ENCODE measurements at regions not wholly inside any gene's neighbourhood (a gene's known extent, or its start where the extent isn't known, plus 50 kb on each side); places are given as distances from the start of the nearest gene placed in this dataset.

- no peak for TF ChIP-seq CTCF (IDR thresholded peaks at IDR 0.05)
- H3K9me3 ChIP-seq, result no peaks in the 10 kb centered on the region
- H3K27ac ChIP-seq, result no peak overlapping the region
- intact Hi-C loops (cut with DNase I; ENCODE audit: low total_unique reads), result no loop called here
- H3K4me3 ChIP-seq, result no peak overlapping the region
- no peaks in the 10 kb centered on the region for H3K36me3 ChIP-seq
- no peaks in the 10 kb centered on the region for H3K4me1 ChIP-seq
- no peaks in the 10 kb centered on the region for H3K27me3 ChIP-seq
- DNase-seq, result no peak
Observed at GRCh38 chr13:104004572-104004971, 938.4 kb upstream of the SLC10A2 start.

GRCh38 chr13:104002216-104002615 lies 936.0 kb upstream of the SLC10A2 start:
- H3K9me3 ChIP-seq, result no peaks in the 10 kb centered on the region
- TF ChIP-seq CTCF (IDR thresholded peaks at IDR 0.05), result no peak
- intact Hi-C loops (cut with DNase I; ENCODE audit: low total_unique reads), result no loop called here

GRCh38 chr13:104001766-104002165 lies 935.5 kb upstream of the SLC10A2 start:
- no peaks in the 10 kb centered on the region for H3K9me3 ChIP-seq
- no peaks in the 10 kb centered on the region for H3K36me3 ChIP-seq
- no peaks in the 10 kb centered on the region for H3K27me3 ChIP-seq
- DNase-seq, result no peak
- no peak overlapping the region for H3K4me3 ChIP-seq
- H3K4me1 ChIP-seq, result no peaks in the 10 kb centered on the region
- TF ChIP-seq CTCF (IDR thresholded peaks at IDR 0.05), result no peak
- no peak overlapping the region for H3K27ac ChIP-seq
- intact Hi-C loops (cut with DNase I; ENCODE audit: low total_unique reads), result no loop called here

More at GRCh38 chr13:104002216-104002615, 936.0 kb upstream of the SLC10A2 start:
- Histone ChIP-seq H3K36me3 (no peaks in the 10 kb centered on the region), H3K27me3 (no peaks in the 10 kb centered on the region), H3K27ac (no peak overlapping the region), H3K4me3 (no peak overlapping the region), H3K4me1 (no peaks in the 10 kb centered on the region)
- DNase-seq, result no peak

DNA sequence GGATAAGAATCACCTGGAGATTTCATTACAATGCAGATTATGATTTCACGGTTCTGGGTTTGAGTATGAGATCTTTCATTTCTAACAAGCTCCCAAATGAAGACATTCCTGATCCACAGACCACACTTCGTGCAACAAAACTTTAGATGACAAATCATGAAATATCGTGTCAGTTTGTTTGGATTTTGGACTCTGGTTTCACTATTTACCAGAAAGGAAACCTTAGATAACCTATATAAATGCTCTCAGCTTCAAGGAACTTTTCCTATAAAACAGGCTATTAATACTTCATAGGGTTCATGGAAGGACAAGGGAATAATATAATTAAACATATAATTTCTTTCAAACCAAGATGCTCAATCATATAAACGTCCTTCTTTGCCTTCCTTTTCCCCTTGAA lies 930.5 kb upstream of the SLC10A2 start:
- Histone ChIP-seq H3K36me3 (no peaks in the 10 kb centered on the region), H3K4me3 (no peak overlapping the region), H3K27me3 (no peaks in the 10 kb centered on the region), H3K4me1 (no peaks in the 10 kb centered on the region), H3K27ac (no peak overlapping the region), H3K9me3 (no peaks in the 10 kb centered on the region)
- no peak for TF ChIP-seq CTCF (IDR thresholded peaks at IDR 0.05)
- intact Hi-C loops (cut with DNase I; ENCODE audit: low total_unique reads), result no loop called here
- no peak for DNase-seq

- no peak for TF ChIP-seq CTCF (IDR thresholded peaks at IDR 0.05)
- DNase-seq, result no peak
- intact Hi-C loops (cut with DNase I; ENCODE audit: low total_unique reads), result no loop called here
- H3K9me3 ChIP-seq, result no peaks in the 10 kb centered on the region
- H3K36me3 ChIP-seq, result no peaks in the 10 kb centered on the region
- no peak overlapping the region for H3K4me3 ChIP-seq
- no peaks in the 10 kb centered on the region for H3K27me3 ChIP-seq
- H3K4me1 ChIP-seq, result no peaks in the 10 kb centered on the region
- H3K27ac ChIP-seq, result no peak overlapping the region
Observed at GRCh38 chr13:103983948-103984347, 917.7 kb upstream of the SLC10A2 start.

DNA sequence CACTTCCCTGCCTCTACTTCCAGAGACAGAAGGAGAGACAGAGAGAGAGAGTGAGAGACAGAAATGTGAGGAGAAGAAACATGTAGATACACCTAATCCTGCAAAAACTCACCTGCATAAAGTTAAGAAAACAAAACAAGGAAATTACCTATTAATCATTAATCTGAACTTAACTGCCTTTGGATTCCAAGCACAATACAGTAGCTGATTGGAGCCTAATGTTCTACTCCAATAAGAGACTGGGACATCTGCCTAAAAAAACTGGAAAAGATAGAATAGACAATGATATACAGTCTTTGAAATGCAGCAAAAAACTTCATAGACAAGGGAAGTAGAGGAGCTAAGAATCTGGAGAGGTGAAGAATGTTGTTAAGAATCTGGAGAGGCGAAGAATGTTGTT lies 910.2 kb upstream of the SLC10A2 start:
- Histone ChIP-seq H3K27me3 (no peaks in the 10 kb centered on the region), H3K4me1 (no peaks in the 10 kb centered on the region), H3K9me3 (no peaks in the 10 kb centered on the region), H3K4me3 (no peak overlapping the region), H3K36me3 (no peaks in the 10 kb centered on the region), H3K27ac (no peak overlapping the region)
- DNase-seq, result no peak
- no peak for TF ChIP-seq CTCF (IDR thresholded peaks at IDR 0.05)
- intact Hi-C loops (cut with DNase I; ENCODE audit: low total_unique reads), result no loop called here
